Neural progenitor cell (in vitro differentiated cells): ENCODE measurements at regions not wholly inside any gene's neighbourhood (a gene's known extent, or its start where the extent isn't known, plus 50 kb on each side); places are given as distances from the start of the nearest gene placed in this dataset.

Experiments
- DNase-seq: peaks from one replicate; pipeline ENCODE4 v3.0.0-alpha.2; 2016; ENCODE audit warnings: low spot score
- H2AFZ ChIP-seq: fragments of 200-600 bp; sonication (generic); replicated peaks from 2 replicates; pipeline ENCODE4 v1.6.1; 2016; ENCODE audit warnings: antibody characterized with exemption
- H3F3A ChIP-seq: fragments of 200-600 bp; sonication (generic); 2 replicates; pipeline ENCODE4 v1.6.1; 2016; ENCODE audit warnings: antibody characterized with exemption, low read depth
- H3K27ac ChIP-seq: fragments of 200-600 bp; sonication (generic); 2 replicates; pipeline ENCODE4 v1.5.1; 2016; ENCODE audit warnings: mild to moderate bottlenecking
- H3K27me3 ChIP-seq: fragments of 200-600 bp; sonication (generic); 2 replicates; pipeline ENCODE4 v1.6.1; 2016; ENCODE audit warnings: mild to moderate bottlenecking, moderate library complexity
- H3K36me3 ChIP-seq: fragments of 200-600 bp; sonication (generic); 2 replicates; pipeline ENCODE4 v1.5.1; 2016
- H3K4me1 ChIP-seq: fragments of 200-600 bp; sonication (generic); 2 replicates; pipeline ENCODE4 v1.6.1; 2016; ENCODE audit warnings: mixed run types
- H3K4me2 ChIP-seq: fragments of 200-600 bp; sonication (generic); 2 replicates; pipeline ENCODE4 v1.6.1; 2016
- H3K4me3 ChIP-seq: fragments of 200-600 bp; sonication (generic); 2 replicates; pipeline ENCODE4 v1.5.1; 2016
- H3K79me2 ChIP-seq: fragments of 200-600 bp; sonication (generic); 2 replicates; pipeline ENCODE4 v1.6.1; 2016; ENCODE audit warnings: low read depth
- H3K9ac ChIP-seq: fragments of 200-600 bp; sonication (generic); 2 replicates; pipeline ENCODE4 v1.6.1; 2016
- H3K9me3 ChIP-seq: fragments of 200-600 bp; sonication (generic); 2 replicates; pipeline ENCODE4 v1.5.1; 2016; ENCODE audit warnings: low read depth
- H4K20me1 ChIP-seq: fragments of 200-600 bp; sonication (generic); 2 replicates; pipeline ENCODE4 v1.6.1; 2016; ENCODE audit warnings: low read depth
- H3K27ac Mint-ChIP-seq: 3 replicates; pipeline ENCODE4 v1.8.0; 2021; ENCODE audit warnings: mixed read lengths
- H3K27me3 Mint-ChIP-seq: 2 replicates; pipeline ENCODE4 v1.8.0; 2022; ENCODE audit warnings: low read depth, mild to moderate bottlenecking, inconsistent platforms, moderate library complexity, mixed read lengths; ENCODE audit not compliant: insufficient read depth
- H3K36me3 Mint-ChIP-seq: 3 replicates; pipeline ENCODE4 v1.8.0; 2021; ENCODE audit warnings: mixed read lengths
- H3K4me1 Mint-ChIP-seq: 3 replicates; pipeline ENCODE4 v1.8.0; 2021; ENCODE audit warnings: mixed read lengths
- H3K4me3 Mint-ChIP-seq: 3 replicates; pipeline ENCODE4 v1.8.0; 2021; ENCODE audit warnings: mild to moderate bottlenecking, moderate library complexity, mixed read lengths
- H3K9me3 Mint-ChIP-seq: 3 replicates; pipeline ENCODE4 v1.8.0; 2020; ENCODE audit warnings: mixed read lengths
- EZH2 ChIP-seq: fragments of 200-600 bp; sonication (generic); IDR thresholded peaks from 2 replicates; pipeline ENCODE4 v1.6.1; 2017; ENCODE audit warnings: antibody characterized with exemption, mild to moderate bottlenecking, moderate library complexity
- TF ChIP-seq, protein P1 (sequence below): fragments of 200-600 bp; sonication (generic); IDR thresholded peaks from 2 replicates; pipeline ENCODE4 v1.5.1; 2017; ENCODE audit warnings: antibody characterized with exemption, mild to moderate bottlenecking

DNA sequence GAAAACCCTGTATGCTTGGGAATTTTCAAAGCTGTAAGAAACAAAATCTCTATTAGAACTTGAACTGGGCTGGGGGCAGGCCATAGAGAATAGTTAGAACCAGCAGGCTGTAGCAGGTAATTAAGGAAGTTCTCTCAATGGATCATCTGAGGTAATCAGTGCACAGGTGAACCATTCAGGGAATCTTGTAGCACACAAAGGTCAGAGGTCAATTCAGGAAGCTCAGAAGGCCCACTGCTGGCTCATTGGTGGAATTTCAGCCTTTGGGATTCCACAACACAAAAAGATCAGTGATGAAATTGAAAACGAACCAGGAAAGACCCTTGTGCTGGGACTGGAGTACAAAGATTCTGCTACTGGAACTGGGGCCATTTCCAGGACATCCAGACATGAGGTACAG lies 82.0 kb downstream of the TMEM168 start:
- Mint-ChIP-seq H3K36me3 (no peaks in the 10 kb centered on the region), H3K4me3 (no peak overlapping the region), H3K4me1 (peaks cover 10% of the 10 kb centered on the region), H3K9me3 (no peaks in the 10 kb centered on the region), H3K27ac (peak overlapping the region; percentile 36), H3K27me3 (peaks cover under 1% of the 10 kb centered on the region)
- Histone ChIP-seq H3K9me3 (no peaks in the 10 kb centered on the region), H3F3A (no peaks in the 10 kb centered on the region), H4K20me1 (no peaks in the 10 kb centered on the region), H3K4me3 (no peak overlapping the region), H3K9ac (no peak overlapping the region), H3K27ac (no peak overlapping the region), H3K36me3 (no peaks in the 10 kb centered on the region), H3K79me2 (no peaks in the 10 kb centered on the region), H3K4me1 (peaks cover 6% of the 10 kb centered on the region), H3K27me3 (no peaks in the 10 kb centered on the region), H3K4me2 (no peak overlapping the region), H2AFZ (no peak overlapping the region)
- DNase-seq, result peak; percentile 47
- TF ChIP-seq EZH2, result no peak
- TF ChIP-seq, protein P1, sequence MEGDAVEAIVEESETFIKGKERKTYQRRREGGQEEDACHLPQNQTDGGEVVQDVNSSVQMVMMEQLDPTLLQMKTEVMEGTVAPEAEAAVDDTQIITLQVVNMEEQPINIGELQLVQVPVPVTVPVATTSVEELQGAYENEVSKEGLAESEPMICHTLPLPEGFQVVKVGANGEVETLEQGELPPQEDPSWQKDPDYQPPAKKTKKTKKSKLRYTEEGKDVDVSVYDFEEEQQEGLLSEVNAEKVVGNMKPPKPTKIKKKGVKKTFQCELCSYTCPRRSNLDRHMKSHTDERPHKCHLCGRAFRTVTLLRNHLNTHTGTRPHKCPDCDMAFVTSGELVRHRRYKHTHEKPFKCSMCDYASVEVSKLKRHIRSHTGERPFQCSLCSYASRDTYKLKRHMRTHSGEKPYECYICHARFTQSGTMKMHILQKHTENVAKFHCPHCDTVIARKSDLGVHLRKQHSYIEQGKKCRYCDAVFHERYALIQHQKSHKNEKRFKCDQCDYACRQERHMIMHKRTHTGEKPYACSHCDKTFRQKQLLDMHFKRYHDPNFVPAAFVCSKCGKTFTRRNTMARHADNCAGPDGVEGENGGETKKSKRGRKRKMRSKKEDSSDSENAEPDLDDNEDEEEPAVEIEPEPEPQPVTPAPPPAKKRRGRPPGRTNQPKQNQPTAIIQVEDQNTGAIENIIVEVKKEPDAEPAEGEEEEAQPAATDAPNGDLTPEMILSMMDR, result peak; percentile 35
